ENCODE measurements at regions not wholly inside any gene's neighbourhood (a gene's known extent, or its start where the extent isn't known, plus 50 kb on each side); places are given as distances from the start of the nearest gene placed in this dataset.

DNA sequence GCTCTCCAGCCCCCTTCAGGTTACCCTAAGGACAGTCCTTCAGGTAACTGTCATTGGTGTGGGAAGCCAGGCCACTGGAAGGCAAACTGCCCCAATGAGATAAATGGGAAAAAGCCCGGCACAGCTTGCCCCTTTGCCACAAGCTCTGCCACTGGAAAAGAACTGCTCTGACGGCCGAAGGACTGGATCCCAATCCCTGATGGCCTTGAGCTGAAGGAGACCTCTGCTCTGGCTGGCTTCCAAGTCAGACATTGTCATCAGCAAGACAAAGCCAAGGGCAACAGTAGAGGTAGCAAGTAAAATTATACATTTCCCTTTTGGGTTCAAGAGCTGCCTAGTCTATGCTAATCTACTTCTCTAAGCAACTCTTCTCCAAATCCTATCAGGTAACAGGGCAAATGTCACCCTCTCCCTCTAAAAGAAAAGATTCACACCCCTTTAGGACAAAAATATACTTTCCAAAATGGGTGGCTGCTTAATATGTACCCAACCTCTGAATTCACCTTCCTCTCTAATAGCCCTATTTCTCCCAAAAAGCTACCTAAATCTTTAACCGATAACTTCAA is 145.8 kb downstream of the ADSS2 start:
- TF ChIP-seq, protein P1, sequence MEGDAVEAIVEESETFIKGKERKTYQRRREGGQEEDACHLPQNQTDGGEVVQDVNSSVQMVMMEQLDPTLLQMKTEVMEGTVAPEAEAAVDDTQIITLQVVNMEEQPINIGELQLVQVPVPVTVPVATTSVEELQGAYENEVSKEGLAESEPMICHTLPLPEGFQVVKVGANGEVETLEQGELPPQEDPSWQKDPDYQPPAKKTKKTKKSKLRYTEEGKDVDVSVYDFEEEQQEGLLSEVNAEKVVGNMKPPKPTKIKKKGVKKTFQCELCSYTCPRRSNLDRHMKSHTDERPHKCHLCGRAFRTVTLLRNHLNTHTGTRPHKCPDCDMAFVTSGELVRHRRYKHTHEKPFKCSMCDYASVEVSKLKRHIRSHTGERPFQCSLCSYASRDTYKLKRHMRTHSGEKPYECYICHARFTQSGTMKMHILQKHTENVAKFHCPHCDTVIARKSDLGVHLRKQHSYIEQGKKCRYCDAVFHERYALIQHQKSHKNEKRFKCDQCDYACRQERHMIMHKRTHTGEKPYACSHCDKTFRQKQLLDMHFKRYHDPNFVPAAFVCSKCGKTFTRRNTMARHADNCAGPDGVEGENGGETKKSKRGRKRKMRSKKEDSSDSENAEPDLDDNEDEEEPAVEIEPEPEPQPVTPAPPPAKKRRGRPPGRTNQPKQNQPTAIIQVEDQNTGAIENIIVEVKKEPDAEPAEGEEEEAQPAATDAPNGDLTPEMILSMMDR (IDR thresholded peaks at IDR 0.05) = no peak
- TF ChIP-seq POLR2A (IDR thresholded peaks at IDR 0.05) = no peak
- TF ChIP-seq EP300 (IDR thresholded peaks at IDR 0.05) = no peak

Measured in ovary (tissue), 3 donors.